ENCODE measurements at regions not wholly inside any gene's neighbourhood (a gene's known extent, or its start where the extent isn't known, plus 50 kb on each side); places are given as distances from the start of the nearest gene placed in this dataset.

DNA sequence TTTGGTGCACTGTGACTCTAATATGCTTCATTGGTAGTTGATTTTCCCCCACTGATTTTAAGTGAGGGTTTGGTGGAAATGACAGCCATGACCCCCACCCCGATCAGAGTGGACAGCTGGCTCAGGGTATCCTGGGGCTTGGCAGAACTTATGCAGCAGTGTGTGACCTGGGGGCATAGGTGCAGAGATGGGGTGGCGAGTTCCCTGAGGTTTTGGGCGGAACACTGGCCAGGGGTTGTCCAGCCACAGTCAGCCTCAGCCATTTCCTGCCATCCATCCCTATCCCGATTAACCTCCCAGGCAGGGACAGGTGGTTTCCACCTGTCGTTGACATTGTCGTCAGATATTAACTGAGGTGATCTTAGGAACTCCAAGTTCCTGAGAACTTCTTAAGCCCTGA, 155.8 kb upstream of the CHST15 start:
- no peak for ATAC-seq
- whole genome bisulfite sequencing (ENCODE audit: insufficient coverage, low coverage, low lambda C conversion rate, missing lambda C conversion rate), result 63% methylated on average over 2 of the region's 6 CpGs
- no peaks in the 10 kb centered on the region for H3K9me3 ChIP-seq
- H3K27ac ChIP-seq, result no peak overlapping the region
- H3K36me3 ChIP-seq, result no peaks in the 10 kb centered on the region
- H3K4me3 ChIP-seq, result no peak overlapping the region
- no peaks in the 10 kb centered on the region for H3K4me1 ChIP-seq
- DNase-seq, result peak in 1 of 3 donors; percentile 33
- no peak for TF ChIP-seq POLR2A (IDR thresholded peaks at IDR 0.05)
- TF ChIP-seq, protein P1, sequence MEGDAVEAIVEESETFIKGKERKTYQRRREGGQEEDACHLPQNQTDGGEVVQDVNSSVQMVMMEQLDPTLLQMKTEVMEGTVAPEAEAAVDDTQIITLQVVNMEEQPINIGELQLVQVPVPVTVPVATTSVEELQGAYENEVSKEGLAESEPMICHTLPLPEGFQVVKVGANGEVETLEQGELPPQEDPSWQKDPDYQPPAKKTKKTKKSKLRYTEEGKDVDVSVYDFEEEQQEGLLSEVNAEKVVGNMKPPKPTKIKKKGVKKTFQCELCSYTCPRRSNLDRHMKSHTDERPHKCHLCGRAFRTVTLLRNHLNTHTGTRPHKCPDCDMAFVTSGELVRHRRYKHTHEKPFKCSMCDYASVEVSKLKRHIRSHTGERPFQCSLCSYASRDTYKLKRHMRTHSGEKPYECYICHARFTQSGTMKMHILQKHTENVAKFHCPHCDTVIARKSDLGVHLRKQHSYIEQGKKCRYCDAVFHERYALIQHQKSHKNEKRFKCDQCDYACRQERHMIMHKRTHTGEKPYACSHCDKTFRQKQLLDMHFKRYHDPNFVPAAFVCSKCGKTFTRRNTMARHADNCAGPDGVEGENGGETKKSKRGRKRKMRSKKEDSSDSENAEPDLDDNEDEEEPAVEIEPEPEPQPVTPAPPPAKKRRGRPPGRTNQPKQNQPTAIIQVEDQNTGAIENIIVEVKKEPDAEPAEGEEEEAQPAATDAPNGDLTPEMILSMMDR (IDR thresholded peaks at IDR 0.05), result no peak
- intact Hi-C loops (cut with DNase I), result no loop called here
- no peaks in the 10 kb centered on the region for H3K27me3 ChIP-seq

DNA sequence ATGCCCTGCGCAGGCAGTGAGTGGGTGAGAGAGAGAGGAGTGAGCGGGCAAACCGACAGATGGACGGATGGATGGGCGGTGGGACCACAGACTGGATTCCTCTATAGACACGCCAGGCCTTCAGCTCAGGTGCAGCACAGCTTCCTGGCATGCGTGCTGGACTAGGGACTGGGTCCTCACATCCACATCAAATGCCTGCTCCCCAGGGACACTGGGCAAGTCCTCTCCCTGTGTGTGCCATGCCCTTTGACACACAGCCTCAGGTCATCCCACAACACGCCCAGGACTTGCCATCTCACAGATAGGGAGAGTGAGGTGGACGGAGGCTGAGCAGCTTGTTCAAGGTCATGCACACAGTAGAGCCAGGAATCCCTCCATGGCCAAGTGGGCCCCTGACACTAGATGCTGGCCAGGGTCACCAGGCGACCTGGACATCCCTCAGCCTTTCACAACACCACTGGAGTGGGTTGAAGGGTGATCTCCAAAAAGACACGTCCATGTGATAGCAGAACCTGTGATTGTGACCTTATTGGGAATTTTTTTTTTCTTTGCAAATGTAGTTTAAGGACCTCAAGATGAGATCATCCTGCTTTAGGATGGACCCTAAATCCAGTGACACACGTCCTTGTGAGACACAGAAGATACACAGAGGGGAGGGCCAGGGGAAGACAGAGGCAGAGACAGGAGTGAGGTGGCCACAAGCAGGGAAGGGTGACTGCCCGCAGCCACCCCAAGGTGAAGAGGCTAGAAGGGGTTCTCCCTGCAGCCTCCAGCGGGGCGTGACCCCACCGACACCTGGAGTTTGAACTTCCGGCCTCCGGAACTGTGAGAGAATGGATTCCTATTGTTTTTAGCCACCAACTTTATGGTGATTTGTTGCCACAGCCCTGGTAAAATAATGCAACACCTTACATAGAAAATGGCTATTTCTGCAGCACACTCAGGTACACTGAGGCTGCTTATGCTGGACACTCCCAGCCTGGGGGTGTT, 155.0 kb upstream of the CHST15 start:
- Histone ChIP-seq H3K27me3 (no peaks in the 10 kb centered on the region), H3K4me3 (no peak overlapping the region), H3K9me3 (no peaks in the 10 kb centered on the region), H3K4me1 (no peaks in the 10 kb centered on the region), H3K36me3 (no peaks in the 10 kb centered on the region), H3K27ac (no peak overlapping the region)
- TF ChIP-seq, protein P1 (IDR thresholded peaks at IDR 0.05), result no peak
- TF ChIP-seq POLR2A (IDR thresholded peaks at IDR 0.05), result no peak
- ATAC-seq (no peak), DNase-seq (peak in 2 of 3 donors; percentile 33 to 47)
- 37% methylated on average over 3 of the region's 18 CpGs for WGBS (ENCODE audit: insufficient coverage, low coverage, low lambda C conversion rate, missing lambda C conversion rate)
- intact Hi-C loops (cut with DNase I), result no loop called here

DNA sequence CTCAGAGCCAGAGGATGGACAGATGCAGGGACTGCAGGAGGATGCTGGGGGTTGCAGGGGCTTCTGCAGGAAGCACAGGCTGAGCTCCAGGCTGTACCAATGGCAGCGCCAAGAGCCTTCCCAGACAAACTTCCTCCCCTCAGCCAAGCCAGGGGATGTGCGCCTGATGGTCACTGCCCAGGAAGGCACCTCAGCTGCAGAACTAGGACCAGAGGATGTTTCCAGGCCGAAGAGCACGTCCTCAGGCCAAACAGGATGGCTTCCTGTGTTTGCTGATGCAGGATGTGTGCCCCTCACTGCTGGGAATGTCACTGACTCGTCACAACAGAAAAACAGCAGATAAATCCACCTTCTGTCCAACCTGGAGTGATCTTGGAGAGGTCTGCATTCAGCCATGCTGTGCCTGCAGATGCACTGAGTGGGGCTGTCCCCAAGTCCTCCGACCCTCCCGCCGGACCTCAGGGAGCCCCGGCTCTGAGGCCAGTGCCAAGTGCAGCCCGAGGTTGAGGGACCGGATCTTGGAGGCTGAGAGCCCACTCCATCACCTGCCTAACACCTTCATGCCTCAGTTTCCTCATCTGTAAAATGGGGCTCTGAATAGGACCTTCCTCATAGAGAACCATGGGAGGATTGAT, 152.5 kb upstream of the CHST15 start:
- H3K4me1 ChIP-seq, result no peaks in the 10 kb centered on the region
- ATAC-seq, result peak; percentile 53 to 55 (median 55)
- no peak overlapping the region for H3K27ac ChIP-seq
- no peak for TF ChIP-seq POLR2A (IDR thresholded peaks at IDR 0.05)
- 58% methylated on average over 5 of the region's 11 CpGs for WGBS (ENCODE audit: insufficient coverage, low coverage, low lambda C conversion rate, missing lambda C conversion rate)
- no peaks in the 10 kb centered on the region for H3K9me3 ChIP-seq
- H3K36me3 ChIP-seq, result no peaks in the 10 kb centered on the region
- peak in 1 of 3 donors; percentile 46 for DNase-seq
- no peaks in the 10 kb centered on the region for H3K27me3 ChIP-seq
- H3K4me3 ChIP-seq, result no peak overlapping the region
- intact Hi-C loops (cut with DNase I), result no loop called here

DNA sequence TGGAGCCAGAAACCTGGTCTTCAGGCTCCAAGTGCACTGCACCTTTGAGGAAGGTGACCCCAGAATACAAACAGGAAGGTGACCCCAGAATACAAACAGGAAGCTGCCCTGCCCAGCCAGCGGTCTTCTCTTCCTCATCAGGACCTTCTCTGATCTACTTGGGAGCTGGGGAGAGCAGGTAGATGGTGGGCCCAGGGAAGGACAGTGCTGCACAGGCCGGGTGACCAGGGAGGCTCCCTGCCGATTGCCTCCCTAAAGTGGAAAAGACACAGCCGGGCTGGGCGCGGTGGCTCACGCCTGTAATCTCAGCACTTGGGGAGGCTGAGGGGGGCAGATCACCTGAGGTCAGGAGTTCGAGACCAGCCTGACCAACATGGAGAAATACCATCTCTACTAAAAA, 151.8 kb upstream of the CHST15 start:
- H3K4me3 ChIP-seq, result no peak overlapping the region
- TF ChIP-seq, protein P1 (IDR thresholded peaks at IDR 0.05), result no peak
- TF ChIP-seq POLR2A (IDR thresholded peaks at IDR 0.05), result no peak
- ATAC-seq (no peak), DNase-seq (peak in 2 of 3 donors; percentile 37 to 42)
- no peaks in the 10 kb centered on the region for H3K36me3 ChIP-seq
- intact Hi-C loops (cut with DNase I), result no loop called here
- H3K27ac ChIP-seq, result no peak overlapping the region
- WGBS (ENCODE audit: insufficient coverage, low coverage, low lambda C conversion rate, missing lambda C conversion rate), result 89% methylated on average over 5 of the region's 8 CpGs
- no peaks in the 10 kb centered on the region for H3K4me1 ChIP-seq
- H3K9me3 ChIP-seq, result no peaks in the 10 kb centered on the region
- no peaks in the 10 kb centered on the region for H3K27me3 ChIP-seq
